ENCODE measurements at regions not wholly inside any gene's neighbourhood (a gene's known extent, or its start where the extent isn't known, plus 50 kb on each side); places are given as distances from the start of the nearest gene placed in this dataset.
A peak's percentile ranks its signal among the peaks of the same experiment; 100 is the strongest.

DNA sequence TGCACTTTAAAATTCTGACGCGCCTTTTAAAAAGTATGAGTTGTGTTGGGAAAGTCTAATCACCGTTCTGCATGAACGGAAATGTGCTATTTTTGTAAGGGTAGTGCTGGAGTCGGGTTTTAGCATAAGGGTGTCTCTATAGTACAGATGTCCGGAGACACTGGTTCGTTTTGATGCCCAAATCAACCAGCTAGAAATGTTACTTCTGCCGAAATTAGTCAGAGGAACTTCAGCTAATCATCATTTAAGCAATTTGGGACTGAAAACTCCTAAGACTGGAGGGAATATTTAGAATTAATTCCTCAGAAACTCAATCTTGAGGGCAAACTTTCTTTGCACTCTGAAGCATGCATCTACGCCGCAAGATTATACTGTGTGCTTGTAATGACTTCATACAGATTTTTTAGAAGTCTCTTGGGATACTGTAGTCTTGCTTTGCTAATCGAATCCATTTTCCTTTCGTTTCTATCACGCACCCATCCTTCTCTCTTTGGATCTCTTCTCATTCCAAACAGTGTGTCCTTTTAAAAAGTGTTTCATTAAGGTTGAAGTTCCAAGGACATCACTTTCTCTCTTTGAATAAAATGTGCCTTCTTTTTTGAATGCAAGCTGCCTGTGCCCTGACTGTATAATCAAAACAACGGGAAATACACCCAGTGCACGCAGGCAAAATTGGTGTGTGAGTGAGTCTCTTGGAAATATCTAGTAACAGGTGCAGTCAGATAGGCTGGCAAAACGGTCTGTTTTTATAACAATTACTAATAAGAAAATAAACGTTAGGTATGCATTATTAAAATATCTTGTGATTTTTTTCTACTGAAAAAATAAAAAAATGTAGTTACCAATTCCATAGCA, 270.9 kb upstream of the TCF4 start:
- Histone ChIP-seq H3K36me3 (replicated peaks) (no peaks in the 10 kb centered on the region), H3K9me3 (no peaks in the 10 kb centered on the region), H3K27me3 (ENCODE audit: low read depth) (peaks cover 62% of the 10 kb centered on the region), H3K4me3 (no peak overlapping the region), H3K4me1 (peaks cover 17% of the 10 kb centered on the region)
- in situ Hi-C loops (cut with MboI; ENCODE audit: low sequenced_read_pairs): loop anchor here (25.0 kb wide), 1 partner anchor 703 kb away; no protein-coding TSS in a partner anchor
- DNase-seq (ENCODE audit: low spot score in 2 of 2): no peak

DNA sequence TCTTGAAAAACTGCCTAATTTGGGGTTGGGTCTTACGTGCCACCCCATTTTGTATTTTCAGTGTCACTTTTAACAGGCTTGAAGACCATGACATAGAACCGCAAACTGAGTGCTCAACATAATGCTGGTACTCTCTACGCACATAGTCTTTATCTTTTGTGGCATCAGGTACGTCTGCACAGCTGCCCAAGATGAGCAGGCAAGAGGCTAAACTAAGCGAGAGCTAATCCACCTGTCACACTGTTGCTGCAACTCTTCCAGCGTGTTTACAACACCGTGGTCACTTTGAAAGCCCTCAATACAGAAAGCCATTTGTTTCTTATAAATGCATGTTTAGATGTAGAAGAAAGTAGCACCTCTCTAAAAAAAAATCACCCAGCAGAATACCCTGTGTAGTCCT, 270.0 kb upstream of the TCF4 start:
- peaks cover 61% of the 10 kb centered on the region for H3K27me3 ChIP-seq (ENCODE audit: low read depth)
- H3K36me3 ChIP-seq (replicated peaks): no peaks in the 10 kb centered on the region
- DNase-seq (ENCODE audit: low spot score in 2 of 2): peak in 1 of 2 experiments; percentile 5
- no peaks in the 10 kb centered on the region for H3K9me3 ChIP-seq
- no peak overlapping the region for H3K4me3 ChIP-seq
- in situ Hi-C loops (cut with MboI; ENCODE audit: low sequenced_read_pairs): loop anchor here (25.0 kb wide), 1 partner anchor 704 kb away; no protein-coding TSS in a partner anchor
- H3K4me1 ChIP-seq: peaks cover 17% of the 10 kb centered on the region

DNA sequence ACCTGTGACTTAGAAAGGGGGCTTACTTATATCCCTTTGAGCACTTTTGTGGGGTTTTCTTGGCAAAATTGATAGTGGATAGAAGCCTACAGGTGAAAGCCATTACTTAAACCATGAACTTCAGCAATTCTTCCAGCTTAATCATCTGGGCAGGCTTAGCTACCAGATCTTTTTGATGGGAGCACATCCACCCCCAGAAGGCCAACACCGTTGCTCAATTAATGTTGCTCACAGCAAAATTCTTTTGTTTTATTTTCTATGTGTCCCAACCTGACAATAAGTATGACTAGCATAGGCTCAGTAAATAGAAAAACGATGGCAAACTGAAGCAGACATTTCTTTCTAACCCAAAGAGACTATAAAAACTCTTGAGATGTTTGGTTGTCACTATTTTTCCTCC, 269.4 kb upstream of the TCF4 start:
- H3K4me1 ChIP-seq: peaks cover 17% of the 10 kb centered on the region

DNA sequence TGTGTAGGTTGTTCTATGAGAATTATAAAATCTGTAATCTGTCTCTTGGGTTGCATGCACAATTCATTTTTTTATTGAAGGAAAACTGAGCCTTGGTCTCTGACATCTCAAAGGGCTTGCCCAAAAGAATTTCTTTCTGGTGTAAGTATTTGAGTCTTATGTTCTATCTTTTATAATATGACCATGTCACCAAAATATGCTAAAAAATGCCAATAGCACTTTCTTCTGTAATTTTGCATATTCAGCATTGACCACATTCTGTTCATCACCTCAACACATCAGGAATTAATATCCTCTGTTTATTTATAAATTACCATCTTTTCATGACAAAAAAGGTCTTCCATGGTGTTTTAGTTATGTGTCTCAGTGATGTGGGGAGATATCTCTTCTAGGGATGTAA, 268.7 kb upstream of the TCF4 start:
- Histone ChIP-seq H3K27me3 (ENCODE audit: low read depth) (peaks cover 48% of the 10 kb centered on the region), H3K4me1 (peaks cover 17% of the 10 kb centered on the region), H3K36me3 (replicated peaks) (no peaks in the 10 kb centered on the region), H3K4me3 (no peak overlapping the region), H3K9me3 (no peaks in the 10 kb centered on the region)
- DNase-seq (ENCODE audit: low spot score in 2 of 2): no peak
- in situ Hi-C loops (cut with MboI; ENCODE audit: low sequenced_read_pairs): loop anchor here (25.0 kb wide), 1 partner anchor 706 kb away; no protein-coding TSS in a partner anchor

More for the DNA sequence above, 269.4 kb upstream of the TCF4 start:
- Histone ChIP-seq H3K9me3 (no peaks in the 10 kb centered on the region), H3K36me3 (replicated peaks) (no peaks in the 10 kb centered on the region), H3K4me3 (no peak overlapping the region), H3K27me3 (ENCODE audit: low read depth) (peaks cover 55% of the 10 kb centered on the region)
- in situ Hi-C loops (cut with MboI; ENCODE audit: low sequenced_read_pairs): loop anchor here (25.0 kb wide), 1 partner anchor 705 kb away; no protein-coding TSS in a partner anchor
- no peak for DNase-seq (ENCODE audit: low spot score in 2 of 2)

DNA sequence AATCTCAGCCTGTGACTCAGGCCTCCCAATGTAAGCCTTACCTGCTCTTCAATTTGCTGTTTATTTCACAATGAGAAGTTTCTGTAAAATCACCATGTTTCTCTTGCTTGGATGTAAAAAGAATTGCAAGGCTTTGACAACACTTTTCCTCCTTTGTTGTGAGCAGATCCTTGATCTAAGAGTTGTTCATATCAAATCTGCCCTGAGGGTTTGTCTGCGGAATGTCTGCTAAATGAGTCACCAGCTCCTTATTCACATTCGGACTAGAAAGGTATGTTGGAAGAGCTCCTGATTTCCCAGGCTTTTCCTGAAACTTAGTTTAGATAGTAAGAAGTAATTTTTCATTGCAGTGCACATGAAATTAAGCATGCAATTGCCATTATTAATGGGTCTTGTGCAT, 268.2 kb upstream of the TCF4 start:
- DNase-seq (ENCODE audit: low spot score in 2 of 2): peak; percentile 74 to 81
- Histone ChIP-seq H3K27me3 (ENCODE audit: low read depth) (peaks cover 43% of the 10 kb centered on the region), H3K36me3 (replicated peaks) (no peaks in the 10 kb centered on the region), H3K4me3 (no peak overlapping the region), H3K9me3 (no peaks in the 10 kb centered on the region), H3K4me1 (peaks cover 17% of the 10 kb centered on the region)
- in situ Hi-C loops (cut with MboI; ENCODE audit: low sequenced_read_pairs): loop anchor here (25.0 kb wide), 1 partner anchor 706 kb away; no protein-coding TSS in a partner anchor

DNA sequence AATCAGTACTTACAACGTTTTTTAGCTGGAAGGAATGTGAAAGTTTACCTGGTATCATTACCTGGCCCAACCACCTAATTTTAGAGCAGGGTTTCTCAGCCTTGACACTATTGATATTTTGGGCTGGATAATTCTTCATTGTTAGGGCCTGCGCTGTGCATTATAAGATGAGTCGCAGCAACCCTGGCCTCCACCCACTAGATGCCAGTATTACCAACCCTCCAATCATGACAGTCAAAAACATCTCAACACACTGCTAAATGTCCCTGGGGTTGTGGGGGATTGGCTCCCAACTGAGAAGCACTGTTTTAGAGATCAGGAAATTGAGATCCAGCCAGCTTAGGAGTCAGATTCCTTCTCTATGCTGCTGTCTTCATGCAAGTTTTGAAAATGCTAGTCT, 265.3 kb upstream of the TCF4 start:
- H3K27me3 ChIP-seq (ENCODE audit: low read depth): peaks cover 24% of the 10 kb centered on the region
- no peaks in the 10 kb centered on the region for H3K9me3 ChIP-seq
- H3K4me3 ChIP-seq: no peak overlapping the region
- in situ Hi-C loops (cut with MboI; ENCODE audit: low sequenced_read_pairs): loop anchor here (25.0 kb wide), 1 partner anchor 709 kb away; no protein-coding TSS in a partner anchor
- no peaks in the 10 kb centered on the region for H3K36me3 ChIP-seq (replicated peaks)
- no peak for DNase-seq (ENCODE audit: low spot score in 2 of 2)
- peaks cover 11% of the 10 kb centered on the region for H3K4me1 ChIP-seq

DNA sequence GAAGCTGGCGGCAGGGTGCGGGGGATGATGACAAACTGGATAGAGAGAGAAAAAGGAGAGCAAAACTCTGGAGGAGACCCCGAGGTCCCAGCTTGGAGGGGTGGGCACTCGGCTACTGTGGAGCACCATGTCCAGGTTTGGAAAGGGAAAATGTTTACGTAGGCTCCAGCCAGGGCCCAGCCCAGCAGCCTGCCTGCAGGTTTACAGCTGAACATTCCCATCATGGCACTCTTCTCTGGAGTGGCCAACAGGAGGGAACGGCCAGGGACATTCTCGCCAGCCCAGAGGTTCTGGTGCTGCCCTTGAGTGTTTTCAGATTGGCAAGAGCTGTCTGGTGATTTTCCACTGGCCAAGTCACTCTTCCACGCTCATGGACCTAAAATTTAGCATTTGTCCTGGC, 262.9 kb upstream of the TCF4 start:
- Histone ChIP-seq H3K4me1 (no peaks in the 10 kb centered on the region), H3K4me3 (no peak overlapping the region), H3K36me3 (replicated peaks) (no peaks in the 10 kb centered on the region), H3K9me3 (no peaks in the 10 kb centered on the region), H3K27me3 (ENCODE audit: low read depth) (peaks cover 14% of the 10 kb centered on the region)
- no peak for DNase-seq (ENCODE audit: low spot score in 2 of 2)
- in situ Hi-C loops (cut with MboI; ENCODE audit: low sequenced_read_pairs): loop anchor here (25.0 kb wide), 1 partner anchor 711 kb away; no protein-coding TSS in a partner anchor

DNA sequence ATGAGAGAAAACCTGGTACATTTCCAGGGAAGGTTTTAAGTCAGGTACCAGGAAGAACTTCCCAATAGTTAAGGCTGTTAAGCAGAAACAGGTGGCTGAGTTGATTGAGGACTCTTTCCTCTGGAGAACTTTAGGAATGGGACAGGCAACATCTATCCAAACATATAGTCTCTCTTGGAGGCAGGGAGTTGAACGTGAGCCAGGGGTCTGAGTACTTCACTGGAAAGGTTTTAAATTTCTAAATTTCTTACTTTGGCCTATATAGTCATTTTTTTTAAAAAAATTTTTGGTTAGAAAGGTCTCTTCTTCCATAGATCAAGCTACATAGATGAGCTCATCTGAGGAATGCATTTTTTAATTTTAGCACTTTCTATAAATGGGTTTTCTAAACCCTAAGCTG, 261.4 kb upstream of the TCF4 start:
- peaks cover 17% of the 10 kb centered on the region for H3K27me3 ChIP-seq (ENCODE audit: low read depth)
- no peak overlapping the region for H3K4me3 ChIP-seq
- H3K36me3 ChIP-seq (replicated peaks): no peaks in the 10 kb centered on the region
- in situ Hi-C loops (cut with MboI; ENCODE audit: low sequenced_read_pairs): loop anchor here (25.0 kb wide), 2 partner anchors 112 to 462 kb away; no protein-coding TSS in a partner anchor
- H3K4me1 ChIP-seq: no peaks in the 10 kb centered on the region
- no peak for DNase-seq (ENCODE audit: low spot score in 2 of 2)
- no peaks in the 10 kb centered on the region for H3K9me3 ChIP-seq

DNA sequence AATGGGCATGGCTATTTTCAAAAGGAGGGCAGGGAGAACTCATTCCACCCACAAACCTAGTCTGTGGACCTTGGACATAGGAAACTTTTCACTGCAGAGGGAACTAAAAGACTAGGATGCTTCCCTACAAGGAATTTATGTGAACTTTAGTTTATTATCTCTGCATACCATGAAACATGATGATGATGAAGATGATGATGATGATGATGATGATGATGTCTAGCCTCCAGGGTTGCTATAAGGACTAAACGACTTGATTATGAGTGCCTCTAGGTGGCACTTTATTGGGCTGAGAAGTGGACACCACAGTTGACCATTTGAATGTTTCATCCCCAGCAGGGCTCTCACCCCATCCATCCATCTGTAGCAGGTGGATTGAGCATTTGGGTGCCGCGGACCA, 260.0 kb upstream of the TCF4 start:
- Histone ChIP-seq H3K4me1 (no peaks in the 10 kb centered on the region), H3K27me3 (ENCODE audit: low read depth) (peaks cover 20% of the 10 kb centered on the region)

DNA sequence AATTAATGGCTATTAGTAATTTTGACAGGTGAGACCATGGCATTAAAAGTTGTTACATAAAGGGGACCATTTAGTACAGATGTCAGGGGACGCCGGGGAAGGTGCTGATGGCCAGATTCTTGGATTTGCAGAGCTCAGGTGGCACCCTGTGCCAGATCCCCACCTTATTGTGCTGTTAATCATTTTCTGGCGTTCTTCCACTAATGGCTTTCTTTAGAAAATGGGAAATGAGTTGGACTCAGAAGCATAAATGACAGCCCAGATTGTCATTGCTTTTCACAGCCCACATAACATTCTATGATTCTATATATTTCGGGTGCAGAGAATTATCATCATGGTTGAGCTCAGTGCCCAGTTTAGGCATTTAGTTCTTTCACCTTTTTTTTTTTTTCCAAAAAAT, 257.2 kb upstream of the TCF4 start:
- in situ Hi-C loops (cut with MboI; ENCODE audit: low sequenced_read_pairs): loop anchor here (25.0 kb wide), 2 partner anchors 108 to 458 kb away; no protein-coding TSS in a partner anchor
- Histone ChIP-seq H3K4me1 (no peaks in the 10 kb centered on the region), H3K9me3 (no peaks in the 10 kb centered on the region), H3K4me3 (no peak overlapping the region), H3K27me3 (ENCODE audit: low read depth) (peaks cover 19% of the 10 kb centered on the region), H3K36me3 (replicated peaks) (no peaks in the 10 kb centered on the region)
- no peak for DNase-seq (ENCODE audit: low spot score in 2 of 2)

More for the DNA sequence above, 260.0 kb upstream of the TCF4 start:
- DNase-seq (ENCODE audit: low spot score in 2 of 2): no peak
- in situ Hi-C loops (cut with MboI; ENCODE audit: low sequenced_read_pairs): loop anchor here (25.0 kb wide), 2 partner anchors 111 to 461 kb away; no protein-coding TSS in a partner anchor
- Histone ChIP-seq H3K4me3 (no peak overlapping the region), H3K36me3 (replicated peaks) (no peaks in the 10 kb centered on the region), H3K9me3 (no peaks in the 10 kb centered on the region)

DNA sequence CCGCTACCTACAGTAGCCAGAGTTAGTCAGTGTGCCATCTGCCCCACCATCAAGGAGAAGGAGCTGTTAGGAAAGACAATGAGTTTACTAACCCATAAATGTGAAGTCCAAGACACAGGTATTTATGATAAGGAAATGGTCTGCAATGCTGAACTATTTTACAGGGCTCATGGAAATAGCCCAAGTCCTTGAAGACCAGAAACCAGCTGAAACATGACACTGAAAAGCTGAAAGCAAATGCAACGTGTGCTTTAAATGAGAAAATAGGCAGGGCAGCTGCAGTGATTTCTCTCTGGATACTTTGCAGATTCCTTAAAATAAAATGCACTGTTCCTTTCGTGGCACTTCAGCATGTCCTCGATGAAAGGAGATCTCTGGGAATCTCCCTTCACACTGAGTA, 256.4 kb upstream of the TCF4 start:
- H3K4me1 ChIP-seq: no peaks in the 10 kb centered on the region
- H3K27me3 ChIP-seq (ENCODE audit: low read depth): peaks cover 13% of the 10 kb centered on the region
- H3K36me3 ChIP-seq (replicated peaks): no peaks in the 10 kb centered on the region
- H3K4me3 ChIP-seq: no peak overlapping the region
- H3K9me3 ChIP-seq: no peaks in the 10 kb centered on the region
- DNase-seq (ENCODE audit: low spot score in 2 of 2): no peak
- in situ Hi-C loops (cut with MboI; ENCODE audit: low sequenced_read_pairs): loop anchor here (25.0 kb wide), 2 partner anchors 107 to 457 kb away; no protein-coding TSS in a partner anchor

DNA sequence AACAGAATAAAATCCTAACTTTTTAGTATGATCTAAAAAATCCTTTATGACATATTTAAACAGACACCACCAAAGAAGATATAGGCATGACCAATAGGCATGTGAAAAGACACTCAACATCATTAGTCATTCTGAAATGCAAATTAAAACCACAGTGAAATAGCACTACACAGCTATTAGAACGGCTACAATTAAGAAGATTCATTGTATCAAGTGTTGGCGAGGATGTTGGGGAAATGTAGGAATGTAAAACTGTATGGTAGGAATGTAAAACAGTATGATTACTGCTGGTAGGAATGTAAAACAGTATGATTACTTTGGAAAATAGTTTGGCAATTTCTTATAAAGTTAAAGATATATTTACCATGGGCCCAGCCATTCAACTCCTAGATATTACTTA, 253.3 kb upstream of the TCF4 start:
- peaks cover 8% of the 10 kb centered on the region for H3K27me3 ChIP-seq (ENCODE audit: low read depth)
- no peaks in the 10 kb centered on the region for H3K4me1 ChIP-seq
- H3K9me3 ChIP-seq: no peaks in the 10 kb centered on the region
- DNase-seq (ENCODE audit: low spot score in 2 of 2): no peak
- H3K4me3 ChIP-seq: no peak overlapping the region
- in situ Hi-C loops (cut with MboI; ENCODE audit: low sequenced_read_pairs): loop anchor here (25.0 kb wide), 2 partner anchors 104 to 454 kb away; no protein-coding TSS in a partner anchor
- H3K36me3 ChIP-seq (replicated peaks): no peaks in the 10 kb centered on the region

DNA sequence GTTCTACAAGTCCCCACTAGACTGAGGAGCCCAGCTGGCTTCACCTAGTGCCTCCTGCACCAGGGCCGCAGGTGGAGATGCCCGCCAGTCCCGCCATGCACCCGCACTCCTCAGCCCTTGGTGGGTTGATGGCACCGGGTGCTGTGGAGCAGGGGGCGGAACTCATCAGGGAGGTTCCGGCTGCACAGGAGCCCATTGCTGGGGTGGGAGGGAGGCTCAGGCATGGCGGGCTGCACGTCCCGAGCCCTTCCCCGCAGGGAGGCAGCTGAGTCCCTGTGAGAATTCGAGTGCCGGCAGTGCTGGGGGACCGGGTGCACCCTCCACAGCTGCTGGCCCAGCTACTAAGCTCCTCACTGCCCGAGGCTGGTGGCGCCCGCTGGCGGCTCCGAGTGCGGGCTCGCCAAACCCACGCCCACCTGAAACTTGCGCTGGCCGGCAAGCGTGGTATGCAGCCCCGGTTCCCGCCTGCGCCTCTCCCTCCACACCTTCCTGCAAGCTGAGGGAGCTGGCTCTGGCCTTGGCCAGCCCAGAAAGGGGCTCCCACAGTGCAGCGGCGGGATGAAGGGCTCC, 252.7 kb upstream of the TCF4 start:
- H3K27me3 ChIP-seq (ENCODE audit: low read depth): peaks cover 6% of the 10 kb centered on the region; the same call in 1 of the 2 replicates
- H3K4me1 ChIP-seq: no peaks in the 10 kb centered on the region
- in situ Hi-C loops (cut with MboI; ENCODE audit: low sequenced_read_pairs): loop anchor here (25.0 kb wide), 2 partner anchors 103 to 453 kb away; no protein-coding TSS in a partner anchor
- DNase-seq (ENCODE audit: low spot score in 2 of 2): no peak
- no peaks in the 10 kb centered on the region for H3K9me3 ChIP-seq
- no peak overlapping the region for H3K4me3 ChIP-seq
- no peaks in the 10 kb centered on the region for H3K36me3 ChIP-seq (replicated peaks)

Data from HAP-1 (cell line).